H9 (cell line): ENCODE measurements at regions not wholly inside any gene's neighbourhood (a gene's known extent, or its start where the extent isn't known, plus 50 kb on each side); places are given as distances from the start of the nearest gene placed in this dataset.

ENCODE experiments used
- DNase-seq: peaks from one replicate; pipeline ENCODE4 v3.0.0-alpha.2; 2017
- H2AFZ ChIP-seq: one replicate; pipeline ENCODE4 v1.6.1; 2013; ENCODE audit warnings: mild to moderate bottlenecking, low read length, control low read depth, moderate library complexity
- H2AK5ac ChIP-seq: 2 replicates; pipeline ENCODE4 v1.6.1; 2013; ENCODE audit warnings: low read length, control low read depth, mixed read lengths; ENCODE audit not compliant: insufficient read length
- H2BK120ac ChIP-seq: one replicate; pipeline ENCODE4 v1.6.1; 2013; ENCODE audit warnings: low read depth, mild to moderate bottlenecking, low read length, control low read depth, inconsistent platforms; ENCODE audit not compliant: poor library complexity, severe bottlenecking
- H2BK12ac ChIP-seq: 2 replicates; pipeline ENCODE4 v1.6.1; 2013; ENCODE audit warnings: low read length, control low read depth, mixed read lengths, low read depth; ENCODE audit not compliant: insufficient read length
- H2BK15ac ChIP-seq: 2 replicates; pipeline ENCODE4 v1.6.1; 2013; ENCODE audit warnings: low read depth, low read length, control low read depth
- H2BK20ac ChIP-seq: one replicate; pipeline ENCODE4 v1.6.1; 2013; ENCODE audit warnings: low read depth, mild to moderate bottlenecking, low read length, control low read depth, inconsistent platforms; ENCODE audit not compliant: poor library complexity, severe bottlenecking
- H2BK5ac ChIP-seq: 2 replicates; pipeline ENCODE4 v1.6.1; 2013; ENCODE audit warnings: low read length, control low read depth, mixed read lengths; ENCODE audit not compliant: insufficient read length
- H3K14ac ChIP-seq: 2 replicates; pipeline ENCODE4 v1.6.1; 2013; ENCODE audit warnings: low read length, control low read depth; ENCODE audit not compliant: insufficient read depth
- H3K18ac ChIP-seq: 2 replicates; pipeline ENCODE4 v1.6.1; 2013; ENCODE audit warnings: low read depth, mild to moderate bottlenecking, mixed read lengths, low read length, control low read depth; ENCODE audit not compliant: insufficient read length
- H3K23ac ChIP-seq: 2 replicates; pipeline ENCODE4 v1.6.1; 2013; ENCODE audit warnings: low read length, control low read depth, mixed read lengths, low read depth; ENCODE audit not compliant: insufficient read length
- H3K23me2 ChIP-seq: 2 replicates; pipeline ENCODE4 v1.6.1; 2013; ENCODE audit warnings: low read depth, mild to moderate bottlenecking, mixed read lengths, low read length, control low read depth; ENCODE audit not compliant: insufficient read length, poor library complexity, severe bottlenecking
- H3K27ac ChIP-seq: 2 replicates; pipeline ENCODE4 v1.5.1; 2013; ENCODE audit warnings: low read length, control low read depth, mixed read lengths, low read depth; ENCODE audit not compliant: insufficient read length
- H3K27me3 ChIP-seq: 2 replicates; pipeline ENCODE4 v1.6.1; 2013; ENCODE audit warnings: low read length, control low read depth, inconsistent platforms; ENCODE audit not compliant: insufficient read depth
- H3K4ac ChIP-seq: 2 replicates; pipeline ENCODE4 v1.6.1; 2013; ENCODE audit warnings: low read depth, mild to moderate bottlenecking, control low read depth, inconsistent platforms, low read length, moderate library complexity
- H3K4me1 ChIP-seq: 2 replicates; pipeline ENCODE4 v1.6.1; 2013; ENCODE audit warnings: low read length, control low read depth, inconsistent platforms; ENCODE audit not compliant: insufficient read depth
- H3K4me2 ChIP-seq: 2 replicates; pipeline ENCODE4 v1.6.1; 2013; ENCODE audit warnings: low read length, control low read depth, mixed read lengths; ENCODE audit not compliant: insufficient read length, insufficient read depth
- H3K56ac ChIP-seq: 2 replicates; pipeline ENCODE4 v1.6.1; 2013; ENCODE audit warnings: low read depth, mild to moderate bottlenecking, mixed read lengths, low read length, control low read depth; ENCODE audit not compliant: insufficient read length
- H3K79me1 ChIP-seq: 2 replicates; pipeline ENCODE4 v1.6.1; 2013; ENCODE audit warnings: low read depth, mild to moderate bottlenecking, moderate library complexity, low read length, control low read depth, inconsistent platforms; ENCODE audit not compliant: insufficient read depth, poor library complexity, severe bottlenecking
- H3K79me2 ChIP-seq: 2 replicates; pipeline ENCODE4 v1.6.1; 2013; ENCODE audit warnings: low read length, control low read depth, inconsistent platforms; ENCODE audit not compliant: insufficient read depth
- H3K9ac ChIP-seq: 2 replicates; pipeline ENCODE4 v1.6.1; 2013; ENCODE audit warnings: low read length, control low read depth, mixed read lengths; ENCODE audit not compliant: insufficient read length; ENCODE audit errors: extremely low read depth
- H3K9me3 ChIP-seq: one replicate; pipeline ENCODE4 v1.6.1; 2013; ENCODE audit warnings: low read depth, low read length, inconsistent platforms; ENCODE audit not compliant: control insufficient read depth
- H3T11ph ChIP-seq: one replicate; pipeline ENCODE4 v1.6.1; 2013; ENCODE audit warnings: mild to moderate bottlenecking, low read length, control low read depth, inconsistent platforms
- H4K20me1 ChIP-seq: one replicate; pipeline ENCODE4 v1.6.1; 2013; ENCODE audit not compliant: control insufficient read depth, insufficient read length, insufficient read depth
- H4K5ac ChIP-seq: 2 replicates; pipeline ENCODE4 v1.6.1; 2013; ENCODE audit warnings: low read depth, mild to moderate bottlenecking, mixed read lengths, low read length, control low read depth; ENCODE audit not compliant: insufficient read length
- H4K8ac ChIP-seq: replicated peaks from 2 replicates; pipeline ENCODE4 v1.6.1; 2013; ENCODE audit warnings: low read length, control low read depth, mixed read lengths, low read depth; ENCODE audit not compliant: insufficient read length
- H4K91ac ChIP-seq: 2 replicates; pipeline ENCODE4 v1.6.1; 2013; ENCODE audit warnings: low read depth, mild to moderate bottlenecking, moderate library complexity, mixed read lengths, low read length, control low read depth; ENCODE audit not compliant: insufficient read length
- H3K27ac Mint-ChIP-seq, 3 experiments: 2 replicates in 2 of 3; 3 replicates in 1 of 3; pipeline ENCODE4 v1.8.0; 2020 to 2021; ENCODE audit warnings: mixed read lengths in 3 of 3, mild to moderate bottlenecking in 1 of 3, moderate library complexity in 1 of 3
- H3K27me3 Mint-ChIP-seq: 2 replicates; pipeline ENCODE4 v1.8.0; 2021; ENCODE audit warnings: low read depth, mild to moderate bottlenecking, moderate library complexity, mixed read lengths
- H3K36me3 Mint-ChIP-seq, 3 experiments: 2 replicates in 2 of 3; 3 replicates in 1 of 3; pipeline ENCODE4 v1.8.0; 2020 to 2021; ENCODE audit warnings: low read depth in 3 of 3, mixed read lengths in 3 of 3; ENCODE audit not compliant: insufficient read depth in 1 of 3
- H3K4me1 Mint-ChIP-seq, 2 experiments: 2 replicates each; pipeline ENCODE4 v1.8.0; 2020; ENCODE audit warnings: mixed read lengths in 2 of 2
- H3K4me3 Mint-ChIP-seq, 2 experiments: 2 replicates in 1 of 2; 3 replicates in 1 of 2; pipeline ENCODE4 v1.8.0; 2020 to 2021; ENCODE audit warnings: mild to moderate bottlenecking in 2 of 2, mixed read lengths in 2 of 2, moderate library complexity in 1 of 2
- H3K9me3 Mint-ChIP-seq, 2 experiments: 2 replicates in 1 of 2; 3 replicates in 1 of 2; pipeline ENCODE4 v1.8.0; 2020; ENCODE audit warnings: mild to moderate bottlenecking in 2 of 2, mixed read lengths in 2 of 2, moderate library complexity in 1 of 2
- WGBS: extraction: QIAGEN DNeasy Blood & Tissue Kit; methylation state at CpG from one replicate; pipeline ENCODE4 v1.1.7; 2013; ENCODE audit warnings: missing lambda C conversion rate, low lambda C conversion rate, mixed read lengths; ENCODE audit not compliant: insufficient read length; ENCODE audit errors: extremely low coverage; 5-methylcytosine and 5-hydroxymethylcytosine counted together
- TF ChIP-seq, protein P1 (sequence below): fragments of 200-600 bp; sonication (generic); conservative IDR thresholded peaks from 3 replicates; pipeline ENCODE4 v1.8.0; 2021; ENCODE audit warnings: antibody characterized with exemption, mild to moderate bottlenecking

DNA sequence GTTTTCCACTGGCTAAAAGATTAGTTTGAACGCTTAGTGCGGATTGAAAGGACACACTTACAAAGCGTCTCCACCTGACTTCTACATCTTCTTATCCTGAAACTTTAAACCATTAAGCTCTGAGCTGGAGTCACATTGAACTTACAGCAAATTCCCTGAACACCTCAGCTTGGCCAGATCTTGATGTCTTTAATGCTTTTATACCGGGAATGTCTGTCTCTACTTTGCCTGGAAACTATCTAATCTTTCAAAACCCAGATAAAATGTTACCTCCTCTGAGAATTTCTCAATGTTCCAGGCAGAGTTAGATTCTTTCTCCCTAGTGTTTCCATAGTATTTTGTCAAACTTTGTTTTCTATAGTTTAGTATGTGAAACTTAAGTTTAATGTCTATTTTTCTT is 179.9 kb downstream of the DTHD1 start:
- Histone ChIP-seq H4K20me1 (no peaks in the 10 kb centered on the region), H2AFZ (no peak overlapping the region), H3T11ph (no peak overlapping the region), H3K23ac (no peak overlapping the region), H3K27ac (no peak overlapping the region), H3K23me2 (no peaks in the 10 kb centered on the region), H3K9me3 (no peaks in the 10 kb centered on the region), H3K27me3 (no peaks in the 10 kb centered on the region), H3K14ac (no peak overlapping the region), H2BK12ac (no peak overlapping the region), H2BK120ac (no peak overlapping the region), H3K56ac (no peak overlapping the region), H4K91ac (no peak overlapping the region), H3K9ac (no peak overlapping the region), H2BK15ac (no peak overlapping the region), H3K18ac (no peak overlapping the region), H4K5ac (no peak overlapping the region), H2AK5ac (no peak overlapping the region), H3K4me1 (no peaks in the 10 kb centered on the region), H3K4ac (no peak overlapping the region), H3K79me1 (no peaks in the 10 kb centered on the region), H2BK5ac (no peak overlapping the region), H3K4me2 (no peak overlapping the region), H2BK20ac (no peak overlapping the region), H4K8ac (no peak overlapping the region), H3K79me2 (no peaks in the 10 kb centered on the region)
- Mint-ChIP-seq H3K9me3 (peaks cover 2 to 5% of the 10 kb centered on the region in 2 experiments; a peak in 3 of 5 replicates), H3K4me3 (no peak overlapping the region), H3K27ac (no peak overlapping the region), H3K4me1 (peaks cover 0 to under 1% of the 10 kb centered on the region in 2 experiments; a peak in 2 of 4 replicates), H3K27me3 (no peaks in the 10 kb centered on the region), H3K36me3 (peaks cover 0 to 1% (median 0%) of the 10 kb centered on the region in 3 experiments; a peak in 1 of 7 replicates)
- no peak for DNase-seq
- TF ChIP-seq, protein P1, sequence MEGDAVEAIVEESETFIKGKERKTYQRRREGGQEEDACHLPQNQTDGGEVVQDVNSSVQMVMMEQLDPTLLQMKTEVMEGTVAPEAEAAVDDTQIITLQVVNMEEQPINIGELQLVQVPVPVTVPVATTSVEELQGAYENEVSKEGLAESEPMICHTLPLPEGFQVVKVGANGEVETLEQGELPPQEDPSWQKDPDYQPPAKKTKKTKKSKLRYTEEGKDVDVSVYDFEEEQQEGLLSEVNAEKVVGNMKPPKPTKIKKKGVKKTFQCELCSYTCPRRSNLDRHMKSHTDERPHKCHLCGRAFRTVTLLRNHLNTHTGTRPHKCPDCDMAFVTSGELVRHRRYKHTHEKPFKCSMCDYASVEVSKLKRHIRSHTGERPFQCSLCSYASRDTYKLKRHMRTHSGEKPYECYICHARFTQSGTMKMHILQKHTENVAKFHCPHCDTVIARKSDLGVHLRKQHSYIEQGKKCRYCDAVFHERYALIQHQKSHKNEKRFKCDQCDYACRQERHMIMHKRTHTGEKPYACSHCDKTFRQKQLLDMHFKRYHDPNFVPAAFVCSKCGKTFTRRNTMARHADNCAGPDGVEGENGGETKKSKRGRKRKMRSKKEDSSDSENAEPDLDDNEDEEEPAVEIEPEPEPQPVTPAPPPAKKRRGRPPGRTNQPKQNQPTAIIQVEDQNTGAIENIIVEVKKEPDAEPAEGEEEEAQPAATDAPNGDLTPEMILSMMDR = no peak
- WGBS = no CpG with 5 or more reads among the region's 4 CpGs
